ENCODE measurements at regions not wholly inside any gene's neighbourhood (a gene's known extent, or its start where the extent isn't known, plus 50 kb on each side); places are given as distances from the start of the nearest gene placed in this dataset.
"Not testable (repeated sequence)": the region's sequence is repeated elsewhere in the genome, so short reads cannot be mapped to it uniquely, and the experiment has no call there.

DNA sequence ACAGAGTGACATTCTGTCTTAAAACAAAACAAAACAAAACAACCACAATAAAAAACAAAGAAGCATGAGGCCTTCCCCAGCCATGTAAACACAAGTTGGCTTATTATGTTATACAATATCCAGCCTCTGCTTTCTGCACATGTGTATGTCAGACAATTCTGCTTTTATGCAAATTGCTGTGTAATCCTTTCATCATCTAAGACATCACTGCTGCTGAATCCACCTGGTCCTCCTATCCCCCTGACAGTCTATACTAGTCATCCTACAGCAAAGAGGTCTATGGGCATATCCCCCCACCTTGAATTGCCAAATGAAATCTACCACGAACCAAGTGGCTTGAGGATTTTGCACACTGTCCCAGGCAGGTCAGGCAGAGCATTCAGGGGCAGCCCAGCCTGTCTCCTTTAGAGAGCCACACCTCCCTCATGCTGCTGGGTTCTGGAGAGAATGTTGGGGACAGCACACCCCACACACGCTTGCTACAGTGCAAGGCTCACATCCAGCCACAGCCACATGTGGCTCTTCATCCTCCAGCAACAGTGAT is 339.6 kb upstream of the CDH5 start:
- DNase-seq (ENCODE audit: extremely low spot score in 2 of 2), result no peak
- TF ChIP-seq, protein P1, sequence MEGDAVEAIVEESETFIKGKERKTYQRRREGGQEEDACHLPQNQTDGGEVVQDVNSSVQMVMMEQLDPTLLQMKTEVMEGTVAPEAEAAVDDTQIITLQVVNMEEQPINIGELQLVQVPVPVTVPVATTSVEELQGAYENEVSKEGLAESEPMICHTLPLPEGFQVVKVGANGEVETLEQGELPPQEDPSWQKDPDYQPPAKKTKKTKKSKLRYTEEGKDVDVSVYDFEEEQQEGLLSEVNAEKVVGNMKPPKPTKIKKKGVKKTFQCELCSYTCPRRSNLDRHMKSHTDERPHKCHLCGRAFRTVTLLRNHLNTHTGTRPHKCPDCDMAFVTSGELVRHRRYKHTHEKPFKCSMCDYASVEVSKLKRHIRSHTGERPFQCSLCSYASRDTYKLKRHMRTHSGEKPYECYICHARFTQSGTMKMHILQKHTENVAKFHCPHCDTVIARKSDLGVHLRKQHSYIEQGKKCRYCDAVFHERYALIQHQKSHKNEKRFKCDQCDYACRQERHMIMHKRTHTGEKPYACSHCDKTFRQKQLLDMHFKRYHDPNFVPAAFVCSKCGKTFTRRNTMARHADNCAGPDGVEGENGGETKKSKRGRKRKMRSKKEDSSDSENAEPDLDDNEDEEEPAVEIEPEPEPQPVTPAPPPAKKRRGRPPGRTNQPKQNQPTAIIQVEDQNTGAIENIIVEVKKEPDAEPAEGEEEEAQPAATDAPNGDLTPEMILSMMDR (IDR thresholded peaks at IDR 0.05), result no peak
- TF ChIP-seq POLR2AphosphoS5 (IDR thresholded peaks at IDR 0.05; ENCODE audit: insufficient read depth in 1 of 2, low read depth in 1 of 2) (no peak), POLR2A (IDR thresholded peaks at IDR 0.05) (no peak)
- no peaks in the 10 kb centered on the region for H3K9me3 ChIP-seq

DNA sequence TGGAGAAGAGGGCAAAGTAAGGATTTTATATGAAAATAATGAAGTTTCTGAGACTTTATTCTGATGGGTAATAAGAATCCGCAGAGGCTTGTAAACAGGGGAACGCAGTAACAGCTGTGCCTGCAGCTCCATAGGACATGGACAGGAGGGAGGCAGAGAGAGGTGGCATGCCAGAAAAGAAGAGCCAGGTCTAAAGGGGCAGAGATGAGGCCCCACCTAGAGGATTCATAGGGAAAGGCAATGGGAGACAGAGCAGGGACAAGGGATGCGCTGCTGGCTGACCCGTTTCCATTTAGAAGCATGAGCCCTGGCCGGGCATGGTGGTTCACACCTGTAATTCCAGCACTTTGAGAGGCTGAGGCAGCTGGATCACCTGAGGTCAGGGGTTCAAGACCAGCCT is 340.3 kb upstream of the CDH5 start:
- intact Hi-C loops (cut with DNase I), result no loop called here
- no peak overlapping the region for H3K4me3 ChIP-seq
- no peaks in the 10 kb centered on the region for H3K27me3 ChIP-seq
- H3K36me3 ChIP-seq, result no peaks in the 10 kb centered on the region
- no peak for DNase-seq (ENCODE audit: extremely low spot score in 2 of 2)
- TF ChIP-seq POLR2AphosphoS5 (IDR thresholded peaks at IDR 0.05; ENCODE audit: insufficient read depth in 1 of 2, low read depth in 1 of 2) (no peak), POLR2A (IDR thresholded peaks at IDR 0.05) (no peak)
- TF ChIP-seq, protein P1 (IDR thresholded peaks at IDR 0.05), result no peak
- no peak overlapping the region for H3K27ac ChIP-seq
- H3K4me1 ChIP-seq, result peaks cover 6% of the 10 kb centered on the region
- H3K9me3 ChIP-seq, result no peaks in the 10 kb centered on the region

More for the DNA sequence above, 339.6 kb upstream of the CDH5 start:
- Histone ChIP-seq H3K27ac (no peak overlapping the region), H3K27me3 (no peaks in the 10 kb centered on the region), H3K4me3 (no peak overlapping the region), H3K36me3 (no peaks in the 10 kb centered on the region), H3K4me1 (peaks cover 6% of the 10 kb centered on the region)
- intact Hi-C loops (cut with DNase I), result no loop called here

DNA sequence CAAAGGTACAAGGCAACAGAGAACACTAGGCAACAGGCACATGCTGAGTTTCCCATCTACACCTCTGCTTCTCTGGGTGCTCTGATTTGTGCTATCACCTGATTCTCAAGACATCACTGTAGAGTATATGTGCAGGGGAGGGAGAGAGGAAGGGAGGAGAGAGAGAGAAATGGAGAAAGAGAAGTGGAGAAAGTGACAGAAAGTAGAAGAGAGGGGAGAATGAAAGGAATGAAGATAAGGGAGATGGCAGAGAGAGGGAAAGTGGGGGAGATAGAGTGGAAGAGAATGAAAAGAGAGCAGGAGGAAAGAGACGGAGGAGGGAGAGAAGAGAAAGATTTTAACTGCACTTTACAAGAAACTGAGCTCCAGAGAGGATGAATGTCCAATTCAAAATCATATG is 340.7 kb upstream of the CDH5 start:
- Histone ChIP-seq H3K4me3 (no peak overlapping the region), H3K36me3 (no peaks in the 10 kb centered on the region), H3K27ac (no peak overlapping the region), H3K27me3 (no peaks in the 10 kb centered on the region), H3K9me3 (no peaks in the 10 kb centered on the region), H3K4me1 (peaks cover 6% of the 10 kb centered on the region)
- TF ChIP-seq POLR2A (IDR thresholded peaks at IDR 0.05), result no peak
- TF ChIP-seq, protein P1 (IDR thresholded peaks at IDR 0.05), result no peak
- no peak for DNase-seq (ENCODE audit: extremely low spot score in 2 of 2)
- intact Hi-C loops (cut with DNase I), result no loop called here

DNA sequence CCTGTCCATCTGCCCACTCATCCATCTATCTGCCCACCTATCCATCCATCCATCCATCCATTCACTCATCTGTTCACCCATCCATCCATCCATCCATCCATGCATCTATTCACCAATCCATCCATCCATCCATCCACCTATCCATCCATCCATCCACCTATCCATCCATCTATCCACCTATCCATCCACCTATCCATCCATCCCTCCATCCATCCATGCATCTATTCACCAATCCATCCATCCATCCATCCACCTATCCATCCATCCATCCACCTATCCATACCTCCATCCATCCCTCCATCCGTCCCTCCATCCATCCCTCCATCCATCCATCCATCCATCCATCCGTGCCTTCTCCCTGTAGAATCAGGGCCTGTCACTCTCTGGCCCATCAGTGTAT is 341.9 kb upstream of the CDH5 start:
- intact Hi-C loops (cut with DNase I), result loop anchor here (5.0 kb wide), 1 partner anchor 1842 kb away; no protein-coding TSS in a partner anchor
- DNase-seq (ENCODE audit: extremely low spot score in 2 of 2); H3K27ac ChIP-seq; H3K27me3 ChIP-seq; H3K36me3 ChIP-seq; H3K4me1 ChIP-seq; H3K4me3 ChIP-seq; H3K9me3 ChIP-seq: not testable (repeated sequence)

DNA sequence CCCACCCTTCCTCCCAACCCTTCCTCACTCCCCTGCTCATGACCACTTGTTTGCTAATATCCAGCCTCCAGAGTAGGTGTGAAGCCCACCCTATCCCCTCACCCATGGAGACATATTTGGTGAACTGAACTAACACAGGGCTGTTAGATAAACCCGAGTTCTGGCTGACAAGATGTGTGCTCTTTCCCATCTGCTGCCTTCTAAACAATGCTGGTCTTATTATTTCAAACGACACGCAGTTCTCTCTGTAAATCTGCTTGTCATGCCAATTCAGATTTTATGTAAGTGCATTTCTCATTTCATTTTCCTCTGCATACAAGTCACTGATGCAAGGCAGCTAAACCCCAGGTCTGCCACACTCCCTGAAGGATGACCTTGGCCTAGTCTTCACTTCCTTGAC is 343.0 kb upstream of the CDH5 start:
- peaks cover 3% of the 10 kb centered on the region for H3K4me1 ChIP-seq
- TF ChIP-seq POLR2AphosphoS5 (IDR thresholded peaks at IDR 0.05; ENCODE audit: insufficient read depth in 1 of 2, low read depth in 1 of 2), result no peak
- TF ChIP-seq POLR2A (IDR thresholded peaks at IDR 0.05), result no peak
- TF ChIP-seq, protein P1 (IDR thresholded peaks at IDR 0.05), result no peak
- no peak overlapping the region for H3K4me3 ChIP-seq
- H3K27ac ChIP-seq, result no peak overlapping the region
- intact Hi-C loops (cut with DNase I), result loop anchor here (5.0 kb wide), 1 partner anchor 1841 kb away; no protein-coding TSS in a partner anchor
- DNase-seq (ENCODE audit: extremely low spot score in 2 of 2), result no peak
- H3K27me3 ChIP-seq, result no peaks in the 10 kb centered on the region
- H3K9me3 ChIP-seq, result no peaks in the 10 kb centered on the region
- no peaks in the 10 kb centered on the region for H3K36me3 ChIP-seq
